BE2C (cell line): ENCODE measurements at regions not wholly inside any gene's neighbourhood (a gene's known extent, or its start where the extent isn't known, plus 50 kb on each side); places are given as distances from the start of the nearest gene placed in this dataset.

ENCODE experiments used
- DNase-seq: peaks from one replicate; pipeline ENCODE4 v3.0.0-alpha.2; 2020
- H3K27me3 ChIP-seq: fragments of 250-450 bp; sonication (Bioruptor Pico); 2 replicates; pipeline ENCODE4 v1.5.1; 2020; ENCODE audit warnings: mild to moderate bottlenecking
- H3K36me3 ChIP-seq: fragments of 250-450 bp; sonication (Bioruptor Pico); 2 replicates; pipeline ENCODE4 v1.5.1; 2020; ENCODE audit warnings: mild to moderate bottlenecking
- H3K4me1 ChIP-seq: fragments of 250-450 bp; sonication (Bioruptor Pico); 2 replicates; pipeline ENCODE4 v1.5.1; 2020
- H3K4me3 ChIP-seq: 2 replicates; pipeline ENCODE4 v1.5.1; 2011; ENCODE audit warnings: low read depth, low read length
- H3K9me3 ChIP-seq: fragments of 250-450 bp; sonication (Bioruptor Pico); 2 replicates; pipeline ENCODE4 v1.5.1; 2020
- CTCF ChIP-seq: IDR thresholded peaks from 2 replicates; pipeline ENCODE4 v1.5.1; 2012; ENCODE audit warnings: mild to moderate bottlenecking, low read depth, low read length

GRCh38 chr10:111725050-111725449 lies 458.5 kb downstream of the GPAM start:
- Histone ChIP-seq H3K36me3 (no peaks in the 10 kb centered on the region), H3K4me3 (no peak overlapping the region), H3K9me3 (no peaks in the 10 kb centered on the region), H3K27me3 (no peaks in the 10 kb centered on the region), H3K4me1 (no peaks in the 10 kb centered on the region)
- no peak for DNase-seq
- no peak for TF ChIP-seq CTCF

GRCh38 chr10:111732166-111732785 lies 451.3 kb downstream of the GPAM start:
- H3K36me3 ChIP-seq = no peaks in the 10 kb centered on the region
- no peak for TF ChIP-seq CTCF
- no peaks in the 10 kb centered on the region for H3K9me3 ChIP-seq
- no peaks in the 10 kb centered on the region for H3K4me1 ChIP-seq
- DNase-seq = no peak
- no peaks in the 10 kb centered on the region for H3K27me3 ChIP-seq
- H3K4me3 ChIP-seq = no peak overlapping the region

GRCh38 chr10:111739125-111739873 lies 444.3 kb downstream of the GPAM start:
- TF ChIP-seq CTCF = no peak
- DNase-seq = no peak
- H3K4me3 ChIP-seq = no peak overlapping the region

GRCh38 chr10:111739874-111740139 lies 443.8 kb downstream of the GPAM start:
- TF ChIP-seq CTCF = no peak
- Histone ChIP-seq H3K4me3 (no peak overlapping the region), H3K36me3 (no peaks in the 10 kb centered on the region), H3K27me3 (no peaks in the 10 kb centered on the region), H3K9me3 (no peaks in the 10 kb centered on the region), H3K4me1 (peaks cover 8% of the 10 kb centered on the region; the same call in 1 of the 2 replicates)
- DNase-seq = no peak

More at GRCh38 chr10:111739125-111739873, 444.3 kb downstream of the GPAM start:
- Histone ChIP-seq H3K9me3 (no peaks in the 10 kb centered on the region), H3K36me3 (no peaks in the 10 kb centered on the region), H3K27me3 (no peaks in the 10 kb centered on the region), H3K4me1 (peaks cover 8% of the 10 kb centered on the region; the same call in 1 of the 2 replicates)

- H3K4me3 ChIP-seq = no peak overlapping the region
- H3K36me3 ChIP-seq = no peaks in the 10 kb centered on the region
- H3K4me1 ChIP-seq = no peaks in the 10 kb centered on the region
- TF ChIP-seq CTCF = no peak
- no peak for DNase-seq
- no peaks in the 10 kb centered on the region for H3K9me3 ChIP-seq
- H3K27me3 ChIP-seq = no peaks in the 10 kb centered on the region
Measured at GRCh38 chr10:111745982-111746381, 437.6 kb downstream of the GPAM start.

GRCh38 chr10:111747751-111748150 lies 435.8 kb downstream of the GPAM start:
- H3K9me3 ChIP-seq = no peaks in the 10 kb centered on the region
- no peak overlapping the region for H3K4me3 ChIP-seq

More at GRCh38 chr10:111747751-111748150, 435.8 kb downstream of the GPAM start:
- Histone ChIP-seq H3K4me1 (no peaks in the 10 kb centered on the region), H3K36me3 (no peaks in the 10 kb centered on the region), H3K27me3 (no peaks in the 10 kb centered on the region)
- TF ChIP-seq CTCF = no peak
- DNase-seq = no peak
